Fibroblast of gingiva (primary cell): ENCODE measurements at regions not wholly inside any gene's neighbourhood (a gene's known extent, or its start where the extent isn't known, plus 50 kb on each side); places are given as distances from the start of the nearest gene placed in this dataset.

Experiments used
- DNase-seq: peaks from one replicate; pipeline ENCODE4 v3.0.0-alpha.2; 2011; ENCODE audit warnings: low read depth

GRCh38 chr22:47295982-47296381, 533.5 kb downstream of the TBC1D22A start:
- DNase-seq, result no peak

DNA sequence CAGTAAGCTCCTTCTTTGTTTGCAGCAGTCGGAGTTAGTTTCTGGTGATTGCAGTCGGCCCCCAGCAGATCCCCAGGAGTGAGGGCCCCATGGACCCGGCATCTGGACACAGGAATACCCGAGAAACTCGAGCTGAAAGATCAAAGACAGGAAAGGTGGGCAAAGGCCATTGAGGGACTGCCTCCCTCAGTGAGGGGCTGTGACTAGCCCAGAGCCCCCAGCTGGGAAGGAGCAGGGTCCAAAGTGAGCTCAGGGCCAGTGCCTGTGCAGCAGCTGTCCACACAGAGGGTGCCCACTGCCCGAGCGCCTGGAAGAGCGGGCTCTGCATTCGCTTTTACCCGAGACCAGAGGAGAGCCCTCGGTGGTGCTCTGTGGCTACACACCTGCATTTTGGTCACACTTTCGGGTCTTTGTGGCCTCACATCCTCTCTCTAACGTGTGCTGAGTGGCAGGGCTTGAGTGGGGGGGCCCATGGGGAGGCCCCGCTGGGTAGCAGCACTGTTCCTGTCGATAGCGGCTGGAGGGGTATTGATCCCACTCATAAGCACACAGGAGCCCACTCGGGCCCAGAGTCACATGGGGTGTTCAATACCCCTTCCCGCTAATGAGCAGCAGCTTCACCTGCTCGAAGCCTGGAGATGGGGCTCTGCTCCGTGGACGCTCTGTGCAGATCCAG, 532.9 kb downstream of the TBC1D22A start:
- no peak for DNase-seq

DNA sequence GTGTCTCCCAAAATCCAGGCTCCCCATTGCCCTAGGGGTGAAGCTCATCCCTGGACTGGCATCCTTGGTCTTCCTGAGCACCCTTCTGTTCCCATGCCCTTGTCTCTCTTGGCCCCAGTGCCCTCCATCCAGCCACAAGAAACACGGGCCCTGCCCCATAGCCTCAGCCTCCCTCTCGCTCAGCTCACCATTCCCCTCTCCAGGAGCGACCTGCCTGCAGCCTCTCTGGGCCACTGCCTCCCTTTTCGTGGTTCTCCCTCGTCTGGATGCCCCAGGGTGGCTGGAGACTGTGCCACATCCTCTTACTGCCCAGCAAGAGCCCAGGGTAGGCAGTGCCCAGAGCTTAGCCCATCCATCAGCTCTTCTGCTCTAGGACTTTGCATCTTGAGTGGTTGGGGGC, 532.1 kb downstream of the TBC1D22A start:
- no peak for DNase-seq

GRCh38 chr22:47294222-47294532, 531.7 kb downstream of the TBC1D22A start:
- DNase-seq, result peak; percentile 92

DNA sequence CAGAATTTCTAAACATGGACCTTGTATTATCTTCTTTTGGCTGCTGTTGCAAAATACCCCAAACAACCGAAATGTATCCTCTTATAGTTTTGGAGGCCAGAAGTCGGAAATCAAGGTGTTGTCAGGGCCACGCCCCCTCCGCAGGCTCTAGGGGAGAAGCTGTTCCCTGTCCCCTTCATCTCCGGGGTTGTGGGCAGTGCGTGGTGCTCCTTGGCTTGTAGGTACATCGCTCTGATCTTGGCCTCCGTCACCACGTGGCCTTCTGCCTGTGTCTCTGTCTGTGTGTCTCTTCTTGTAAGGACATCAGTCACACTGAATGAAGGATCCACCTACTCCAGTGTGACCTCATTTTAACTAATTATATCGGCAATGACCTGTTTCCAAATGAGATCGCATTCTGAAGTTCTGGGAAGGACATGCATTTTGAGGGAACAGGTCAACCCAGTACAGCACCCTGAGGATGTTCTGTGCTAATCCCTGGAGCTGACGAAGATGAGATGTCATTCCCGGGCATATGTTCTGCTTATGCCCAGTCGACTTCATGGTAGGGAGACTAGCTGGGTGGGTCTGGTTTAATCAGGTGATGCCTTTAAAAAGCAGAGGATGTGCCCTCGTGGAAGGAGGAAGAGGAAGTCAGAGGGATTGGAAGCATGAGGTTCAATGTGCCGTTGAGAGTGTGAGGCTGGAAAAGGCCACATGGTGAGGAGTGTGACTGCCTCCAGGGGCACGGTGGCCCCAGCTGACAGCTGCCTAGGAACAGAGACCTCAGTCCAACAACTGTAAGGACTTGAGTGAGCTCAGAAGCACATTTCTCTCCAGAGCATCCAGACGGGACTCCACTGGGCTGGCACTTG, 531.1 kb downstream of the TBC1D22A start:
- no peak for DNase-seq

GRCh38 chr22:47292546-47293320, 530.3 kb downstream of the TBC1D22A start:
- peak; percentile 79 for DNase-seq

- no peak for DNase-seq
Measured at GRCh38 chr22:47291565-47292495, 529.4 kb downstream of the TBC1D22A start.

GRCh38 chr22:47290706-47291430, 528.4 kb downstream of the TBC1D22A start:
- DNase-seq, result no peak

DNA sequence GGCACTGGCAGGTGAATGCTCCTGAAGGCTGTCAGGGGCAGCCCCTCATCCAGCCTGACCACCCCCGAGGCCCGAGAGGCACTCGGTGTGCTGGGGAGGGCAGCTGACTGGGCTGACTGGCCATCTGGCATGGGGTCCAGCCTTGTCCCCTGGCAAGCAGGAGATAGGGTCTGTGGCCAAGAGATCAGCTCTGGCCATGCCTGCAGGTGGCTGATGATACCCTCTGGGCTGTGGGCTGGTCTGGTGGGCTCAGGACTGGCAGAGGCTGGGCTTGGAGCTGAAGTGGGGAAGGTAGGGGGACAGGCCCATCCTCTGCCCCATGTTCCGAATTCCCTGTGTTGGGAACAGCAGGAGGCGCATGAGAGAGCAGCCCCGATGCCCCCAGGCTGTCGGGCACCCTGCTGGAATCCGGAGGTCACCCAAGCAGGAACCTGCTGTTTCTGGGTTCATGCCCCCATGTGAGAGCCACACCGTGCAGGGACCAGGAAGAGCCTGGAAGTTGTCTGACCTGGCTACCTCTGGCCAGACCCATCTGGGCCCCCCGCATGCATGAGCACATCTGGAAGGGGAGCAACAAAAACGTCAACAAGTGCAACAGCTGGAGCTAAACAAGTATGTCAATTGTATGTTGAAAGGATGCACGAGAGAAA, 527.0 kb downstream of the TBC1D22A start:
- DNase-seq, result no peak

DNA sequence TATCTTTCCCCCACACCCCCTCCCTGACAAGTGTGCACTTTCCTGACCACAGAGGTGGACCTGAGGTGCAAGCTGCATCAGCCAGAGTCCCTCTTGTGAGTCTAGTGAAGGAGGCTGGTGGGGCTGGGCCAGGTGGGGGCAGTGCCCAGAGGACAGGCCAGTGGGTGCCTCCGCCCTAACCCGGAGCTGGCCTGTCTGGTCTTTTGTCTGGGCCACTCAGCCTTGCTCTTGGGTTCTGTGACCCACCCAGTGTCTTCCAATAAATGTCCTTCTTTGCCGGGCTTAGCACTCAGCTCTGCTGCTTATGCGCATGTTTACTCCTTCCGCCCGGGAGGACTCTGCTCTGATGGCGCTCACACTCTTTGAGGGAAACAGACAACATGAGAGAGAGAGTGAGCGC, 526.2 kb downstream of the TBC1D22A start:
- DNase-seq, result no peak

GRCh38 chr22:47287516-47287915, 525.1 kb downstream of the TBC1D22A start:
- no peak for DNase-seq

DNA sequence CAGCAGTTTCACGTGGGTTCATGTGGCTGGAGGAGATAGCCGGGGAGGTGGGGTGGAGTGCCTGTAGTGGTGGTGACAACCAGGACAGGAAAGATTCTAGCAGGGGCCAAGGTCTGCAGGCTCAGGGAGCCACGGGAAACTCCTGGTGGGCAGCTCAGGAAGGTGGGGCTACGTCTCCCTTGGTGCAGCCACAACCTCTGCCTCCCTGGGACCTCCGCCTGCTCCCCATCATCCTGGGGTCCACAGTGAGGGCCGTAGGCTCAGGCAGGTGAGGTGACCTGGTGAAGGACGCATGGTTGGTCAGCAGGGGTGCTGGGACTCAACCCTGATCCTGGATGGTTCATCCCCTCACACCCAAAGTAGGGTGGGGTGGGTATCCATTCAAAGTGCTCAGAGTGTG, 524.1 kb downstream of the TBC1D22A start:
- no peak for DNase-seq

DNA sequence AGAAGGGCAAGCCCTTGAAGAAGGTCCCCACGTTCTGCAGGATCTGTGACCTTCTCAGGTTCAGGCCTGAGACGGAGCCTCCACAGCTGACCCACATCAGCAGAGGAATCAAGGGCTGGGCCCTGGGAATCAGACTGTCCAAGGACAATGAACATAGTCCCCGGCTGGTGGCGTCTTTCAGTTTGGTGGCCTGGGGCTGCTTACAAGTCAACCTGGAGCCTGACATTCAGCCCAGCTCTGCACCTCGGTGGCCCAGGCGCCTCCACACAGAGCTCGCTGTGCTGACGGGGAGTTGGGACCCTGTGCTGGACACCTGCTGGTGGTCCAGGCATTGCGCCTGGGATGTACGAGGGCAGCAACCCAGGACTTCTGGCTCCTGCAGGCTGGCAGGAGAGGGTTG, 523.5 kb downstream of the TBC1D22A start:
- no peak for DNase-seq

GRCh38 chr22:47284822-47285221, 522.4 kb downstream of the TBC1D22A start:
- DNase-seq, result no peak

DNA sequence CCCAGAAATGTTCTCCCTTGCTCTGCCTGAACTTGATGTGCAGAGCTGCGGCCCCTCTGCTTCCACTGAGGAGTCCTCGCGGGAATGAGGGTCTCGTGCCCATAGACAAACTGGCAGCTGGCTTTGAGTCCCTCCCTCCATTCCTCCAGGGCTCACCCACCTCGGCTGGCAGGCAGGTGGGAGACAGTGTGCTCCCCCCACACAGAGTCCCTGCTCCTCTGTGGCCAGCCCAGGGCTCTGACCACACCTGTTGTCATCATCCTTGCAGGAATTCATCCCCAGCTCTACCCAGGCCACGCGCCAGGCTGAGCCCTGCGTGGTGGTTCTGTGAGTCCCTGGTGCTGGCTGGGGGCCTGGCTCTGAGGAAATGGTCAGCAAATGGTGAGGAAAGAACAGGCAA, 521.9 kb downstream of the TBC1D22A start:
- DNase-seq, result no peak

DNA sequence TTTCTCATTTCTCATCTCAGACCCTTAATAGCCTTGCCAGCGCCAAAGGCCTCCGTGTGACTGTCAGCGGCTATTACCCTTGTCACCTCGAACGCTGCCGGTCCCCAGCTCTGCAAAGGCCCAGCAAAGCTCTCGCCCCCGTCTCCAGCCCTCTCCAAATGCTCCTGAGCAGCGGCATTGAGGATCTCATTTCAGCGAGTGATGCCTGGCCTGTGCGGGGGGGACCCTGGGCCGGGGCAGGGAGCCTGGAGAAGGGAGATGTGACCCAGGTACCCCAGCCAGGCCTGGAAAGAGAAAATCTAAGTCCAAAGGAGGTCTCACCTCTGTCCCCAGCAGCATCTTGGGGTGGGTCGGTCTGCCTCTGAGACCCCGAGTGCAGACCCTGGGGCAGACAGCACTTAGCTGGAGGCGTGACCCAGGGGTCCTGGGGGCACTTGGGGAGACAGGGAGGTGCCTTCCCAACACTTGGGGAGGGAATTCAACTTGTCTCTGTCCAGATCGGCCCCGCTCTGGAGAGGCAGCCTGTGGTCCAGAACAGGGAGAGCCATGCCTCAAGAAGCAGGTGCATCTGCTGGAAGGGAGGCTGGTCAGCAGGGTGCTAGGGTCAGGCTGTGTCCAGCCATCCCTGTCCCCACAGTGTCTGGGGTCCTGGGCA, 521.3 kb downstream of the TBC1D22A start:
- no peak for DNase-seq

- DNase-seq, result no peak
Measured at GRCh38 chr22:47282851-47283250, 520.4 kb downstream of the TBC1D22A start.

GRCh38 chr22:47282366-47282765, 519.9 kb downstream of the TBC1D22A start:
- no peak for DNase-seq

GRCh38 chr22:47281126-47282106, 519.0 kb downstream of the TBC1D22A start:
- DNase-seq, result no peak
